OCI-LY7 (cell line): ENCODE measurements at regions not wholly inside any gene's neighbourhood (a gene's known extent, or its start where the extent isn't known, plus 50 kb on each side); places are given as distances from the start of the nearest gene placed in this dataset.

ENCODE experiments used
- CTCF ChIP-seq: fragments of 200-600 bp; sonication (generic); conservative IDR thresholded peaks from 2 replicates; pipeline ENCODE4 v1.5.1; 2014; ENCODE audit warnings: mild to moderate bottlenecking, antibody characterized with exemption, low read length, moderate library complexity, mixed read lengths
- EZH2phosphoT487 ChIP-seq: fragments of 200-600 bp; sonication (generic); IDR thresholded peaks from 2 replicates; pipeline ENCODE4 v1.6.1; 2018; ENCODE audit warnings: low read depth, borderline replicate concordance, mild to moderate bottlenecking, mixed run types, antibody characterized with exemption, low read length, moderate library complexity, mixed read lengths

- TF ChIP-seq CTCF: no peak
- no peak for TF ChIP-seq EZH2phosphoT487
Measured at GRCh38 chr12:11497438-11497837, 102.1 kb upstream of the PRB2 start.
